Endothelial cell of umbilical vein (primary cell): ENCODE measurements at regions not wholly inside any gene's neighbourhood (a gene's known extent, or its start where the extent isn't known, plus 50 kb on each side); places are given as distances from the start of the nearest gene placed in this dataset.
A peak's percentile ranks its signal among the peaks of the same experiment; 100 is the strongest.

Source experiments
- BruUV-seq: library from RNA; stranded (reverse); fragments of 400-500 nt; replicated peaks from 2 replicates; lab custom pipeline; 2021; lab: Mats Ljungman, UMichigan
- CTCF ChIA-PET: fragments of 300-600, 350-600 bp; sonication (Branson Sonifier 250); formaldehyde crosslinking; loops from one replicate; lab custom pipeline; 2021; ENCODE audit warnings: antibody characterized with exemption, inconsistent platforms; lab: Charles Lee
- POLR2A ChIA-PET: fragments of 300-600, 350-600 bp; sonication (Branson Sonifier 250); formaldehyde crosslinking; loops from one replicate; lab custom pipeline; 2021; ENCODE audit warnings: antibody characterized with exemption, inconsistent platforms; lab: Charles Lee
- DNase-seq: peaks from one replicate; pipeline ENCODE4 v3.0.0-alpha.2; 2011; ENCODE audit warnings: low read depth, low spot score
- FAIRE-seq: peaks from 2 replicates; lab custom pipeline; 2011; peaks lifted over from hg19 to GRCh38; lab: Jason Lieb, UNC
- H2AFZ ChIP-seq: 2 replicates; pipeline ENCODE4 v1.6.0; 2012; ENCODE audit warnings: low read depth, low read length, control low read depth, inconsistent platforms
- H3K27ac ChIP-seq: 2 replicates; pipeline ENCODE4 v1.5.1; 2011; ENCODE audit warnings: low read depth, mild to moderate bottlenecking, control low read depth, low read length, moderate library complexity; ENCODE audit not compliant: insufficient read depth
- H3K27me3 ChIP-seq, 2 experiments: 2 replicates each; pipeline versions ENCODE4 v1.6.0 to v1.6.1; 2011; ENCODE audit warnings: low read length in 2 of 2, mixed read lengths in 1 of 2; ENCODE audit not compliant: control insufficient read depth in 2 of 2, insufficient read depth in 2 of 2
- H3K36me3 ChIP-seq, 2 experiments: 2 replicates in 1 of 2; 3 replicates in 1 of 2; pipeline ENCODE4 v1.5.1; 2011; ENCODE audit warnings: low read length in 2 of 2, mild to moderate bottlenecking in 1 of 2, moderate library complexity in 1 of 2; ENCODE audit not compliant: control insufficient read depth in 2 of 2, insufficient read depth in 2 of 2; ENCODE audit errors: extremely low read depth in 1 of 2
- H3K4me1 ChIP-seq: 3 replicates; pipeline ENCODE4 v1.5.1; 2011; ENCODE audit warnings: mild to moderate bottlenecking, low read length; ENCODE audit not compliant: control insufficient read depth, insufficient read depth; ENCODE audit errors: extremely low read depth
- H3K4me2 ChIP-seq: 2 replicates; pipeline ENCODE4 v1.6.1; 2011; ENCODE audit warnings: low read length, control low read depth, mixed read lengths; ENCODE audit not compliant: insufficient read depth
- H3K4me3 ChIP-seq, 3 experiments: fragments of 200-600 bp in 1 of 3; sonication (generic), shearing (Covaris generic) in 1 of 3; replicated peaks in 1 of 3; 2 replicates each; pipeline ENCODE4 v1.5.1; 2011 to 2016; ENCODE audit warnings: control low read depth in 3 of 3, low read length in 3 of 3, mild to moderate bottlenecking in 2 of 3, inconsistent platforms in 1 of 3, low read depth in 1 of 3, moderate library complexity in 1 of 3; ENCODE audit not compliant: insufficient read depth in 1 of 3
- H3K79me2 ChIP-seq: 2 replicates; pipeline ENCODE4 v1.6.0; 2012; ENCODE audit warnings: low read length, inconsistent platforms; ENCODE audit not compliant: control insufficient read depth, insufficient read depth
- H3K9ac ChIP-seq: replicated peaks from 2 replicates; pipeline ENCODE3; 2011; ENCODE audit warnings: low read length, control low read depth; ENCODE audit not compliant: insufficient read depth; ENCODE audit errors: extremely low read depth
- H3K9me1 ChIP-seq: replicated peaks from 3 replicates; pipeline ENCODE4 v1.6.0; 2011; ENCODE audit warnings: mild to moderate bottlenecking, low read length; ENCODE audit not compliant: control insufficient read depth, insufficient read depth; ENCODE audit errors: extremely low read depth
- H3K9me3 ChIP-seq: replicated peaks from 2 replicates; pipeline ENCODE4 v1.5.1; 2012; ENCODE audit warnings: low read length, inconsistent platforms; ENCODE audit not compliant: control insufficient read depth, insufficient read depth
- H4K20me1 ChIP-seq: replicated peaks from 2 replicates; pipeline ENCODE3; 2011; ENCODE audit warnings: mild to moderate bottlenecking, low read length; ENCODE audit not compliant: control insufficient read depth, insufficient read depth; ENCODE audit errors: extremely low read depth
- CTCF ChIP-seq, 2 donors: IDR thresholded peaks; 1 replicate in 1 of 2; 2 replicates in 1 of 2; pipeline ENCODE4 v1.5.1; 2011; ENCODE audit warnings: low read length in 2 of 2, mild to moderate bottlenecking in 2 of 2, moderate library complexity in 2 of 2, control low read depth in 1 of 2, inconsistent platforms in 1 of 2, low read depth in 1 of 2; ENCODE audit not compliant: insufficient read depth in 1 of 2; ENCODE audit errors: extremely low read depth in 1 of 2
- FOS ChIP-seq: IDR thresholded peaks from 2 replicates; pipeline ENCODE4 v1.6.1; 2011; ENCODE audit warnings: mild to moderate bottlenecking, low read length, moderate library complexity, borderline replicate concordance; ENCODE audit not compliant: insufficient read depth
- GATA2 ChIP-seq: IDR thresholded peaks from 2 replicates; pipeline ENCODE4 v1.7.0; 2011; ENCODE audit warnings: low read depth, mild to moderate bottlenecking, moderate library complexity, mixed read lengths, low read length; ENCODE audit not compliant: insufficient read length, insufficient read depth
- JUN ChIP-seq: IDR thresholded peaks from 2 replicates; pipeline ENCODE4 v1.6.1; 2011; ENCODE audit warnings: borderline replicate concordance, low read depth; ENCODE audit not compliant: insufficient read length, insufficient read depth
- MAX ChIP-seq: IDR thresholded peaks from 2 replicates; pipeline ENCODE4 v1.6.1; 2011; ENCODE audit not compliant: insufficient read depth, insufficient read length
- MYC ChIP-seq: IDR thresholded peaks from one replicate; pipeline ENCODE4 v1.6.1; 2011; ENCODE audit warnings: mild to moderate bottlenecking, low read depth, low read length
- POLR2A ChIP-seq: IDR thresholded peaks from 2 replicates; pipeline ENCODE4 v1.6.1; 2012; ENCODE audit warnings: low read depth, mild to moderate bottlenecking, control low read depth, low read length
- POLR2AphosphoS5 ChIP-seq: IDR thresholded peaks from 2 replicates; pipeline ENCODE4 v1.6.1; 2012; ENCODE audit warnings: low read depth, mild to moderate bottlenecking, control low read depth, low read length, moderate library complexity; ENCODE audit not compliant: insufficient read depth
- dilution Hi-C: fragments of 300-500 bp; cut with MboI; formaldehyde crosslinking; loops from one replicate; pipeline ENCODE4 v1.15.0; 2019; ENCODE audit warnings: low sequenced_read_pairs; ENCODE audit not compliant: extremely low pct_ligation_motif_present
- intact Hi-C: fragments of 100-400 bp; cut with micrococcal nuclease; formaldehyde crosslinking; loops from one replicate; pipeline ENCODE4 v1.10.0; 2022

DNA sequence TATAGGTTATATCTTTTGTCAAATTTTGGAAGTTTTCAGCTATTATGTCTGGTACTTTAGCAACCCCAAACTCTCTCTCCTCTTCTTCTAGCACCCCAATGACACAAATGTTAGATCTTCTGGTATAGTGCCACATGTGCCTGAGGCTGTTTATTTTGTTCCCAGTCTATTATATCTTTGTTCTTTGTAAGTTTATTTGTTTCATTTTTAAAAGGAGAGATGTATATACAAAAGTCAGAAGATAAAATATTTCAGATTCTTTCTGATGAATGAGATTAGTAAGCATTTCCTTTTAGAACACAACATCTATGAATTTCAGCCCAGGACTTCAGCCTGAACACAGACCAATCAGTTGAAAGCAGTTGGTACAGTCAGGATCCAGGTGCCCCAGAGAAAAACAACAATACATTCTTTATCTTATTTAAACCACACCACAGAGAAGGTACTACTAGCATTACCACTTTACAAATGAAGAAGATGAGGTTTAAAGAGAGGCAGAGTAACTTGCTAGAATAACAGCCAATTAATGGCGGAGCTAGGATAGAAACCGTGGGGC lies 114.1 kb upstream of the BTG1 start:
- BruUV-seq: no TSS peak
- peaks cover 12% of the 10 kb centered on the region for H3K4me1 ChIP-seq
- dilution Hi-C loops: no loop called here
- DNase-seq (peak; percentile 39), FAIRE-seq (peak; percentile 52)
- H3K27me3 ChIP-seq: no peaks in the 10 kb centered on the region
- H3K9me1 ChIP-seq: no peaks in the 10 kb centered on the region
- H3K27ac ChIP-seq: no peak overlapping the region
- H3K9me3 ChIP-seq: no peaks in the 10 kb centered on the region
- peak overlapping the region; percentile 13 for H3K4me2 ChIP-seq
- no peaks in the 10 kb centered on the region for H4K20me1 ChIP-seq
- no peak overlapping the region for H3K4me3 ChIP-seq
- intact Hi-C loops: no loop called here
- no peaks in the 10 kb centered on the region for H3K36me3 ChIP-seq
- H3K9ac ChIP-seq: no peak overlapping the region
- no peak for TF ChIP-seq POLR2A
- no peak for TF ChIP-seq MAX
- TF ChIP-seq POLR2AphosphoS5: no peak
- TF ChIP-seq FOS: no peak
- TF ChIP-seq JUN: no peak
- TF ChIP-seq MYC: no peak
- TF ChIP-seq CTCF (IDR thresholded peaks at IDR 0.05; ENCODE audit: extremely low read depth in 1 of 2, insufficient read depth in 1 of 2, low read depth in 1 of 2, low read length in 2 of 2): no peak
- no peak for TF ChIP-seq GATA2
- ChIA-PET POLR2A (interaction anchor here (0.7 to 1.4 kb wide), 2 partner anchors 114 to 879 kb away, joined by 3 to 4 read pairs; partner anchors contain the start of gene BTG1), CTCF (no interaction called here)
- peak overlapping the region; percentile 27 for H2AFZ ChIP-seq
- no peaks in the 10 kb centered on the region for H3K79me2 ChIP-seq
